Natural killer cell (primary cell): ENCODE measurements at regions not wholly inside any gene's neighbourhood (a gene's known extent, or its start where the extent isn't known, plus 50 kb on each side); places are given as distances from the start of the nearest gene placed in this dataset.

Experiments used
- ATAC-seq, 3 donors: fragments of 150-1000 bp in 2 of 3; fragments of 200-7000 bp in 1 of 3; cut with Tn5 transposase; 1 replicate in 1 of 3; 2 replicates in 2 of 3; pipeline ENCODE4 v1.10.0; 2021; ENCODE audit warnings: mild to moderate bottlenecking in 2 of 3, moderate library complexity in 2 of 3
- DNase-seq, 2 donors: peaks; one replicate each; pipeline versions ENCODE4 v3.0.0 to v3.0.0-alpha.2; 2013 to 2021; ENCODE audit warnings: mixed read lengths in 1 of 2
- H3K27ac ChIP-seq: one replicate; pipeline ENCODE4 v1.5.1; 2013; ENCODE audit warnings: mild to moderate bottlenecking, low read length
- H3K27me3 ChIP-seq: one replicate; pipeline ENCODE4 v1.6.1; 2013; ENCODE audit warnings: low read length; ENCODE audit not compliant: control insufficient read depth, insufficient read depth
- H3K36me3 ChIP-seq: one replicate; pipeline ENCODE4 v1.6.1; 2013; ENCODE audit warnings: low read length; ENCODE audit not compliant: control insufficient read depth, insufficient read depth
- H3K4me1 ChIP-seq: one replicate; pipeline ENCODE4 v1.6.1; 2013; ENCODE audit warnings: low read length; ENCODE audit not compliant: control insufficient read depth, insufficient read depth
- H3K4me3 ChIP-seq: one replicate; pipeline ENCODE4 v1.5.1; 2013; ENCODE audit warnings: low read length
- H3K9me3 ChIP-seq: one replicate; pipeline ENCODE4 v1.6.1; 2013; ENCODE audit warnings: low read length; ENCODE audit not compliant: control insufficient read depth, insufficient read depth
- H3K27ac Mint-ChIP-seq, 2 donors: one replicate each; pipeline ENCODE4 v1.8.0; 2022; ENCODE audit warnings: mild to moderate bottlenecking in 2 of 2, mixed read lengths in 2 of 2, moderate library complexity in 1 of 2
- H3K27me3 Mint-ChIP-seq, 2 donors: one replicate each; pipeline ENCODE4 v1.8.0; 2022; ENCODE audit warnings: low read depth in 2 of 2, mixed read lengths in 2 of 2
- H3K36me3 Mint-ChIP-seq: one replicate; pipeline ENCODE4 v1.8.0; 2022; ENCODE audit warnings: mixed read lengths
- H3K4me1 Mint-ChIP-seq, 2 donors: one replicate each; pipeline ENCODE4 v1.8.0; 2022; ENCODE audit warnings: mixed read lengths in 2 of 2
- H3K4me3 Mint-ChIP-seq: one replicate; pipeline ENCODE4 v1.8.0; 2022; ENCODE audit warnings: mild to moderate bottlenecking, moderate library complexity, mixed read lengths
- H3K9me3 Mint-ChIP-seq, 2 donors: one replicate each; pipeline ENCODE4 v1.8.0; 2022; ENCODE audit warnings: mixed read lengths in 2 of 2
- CTCF ChIP-seq: fragments of 200-600 bp; IDR thresholded peaks from one replicate; pipeline ENCODE4 v1.8.0; 2022; ENCODE audit warnings: antibody characterized with exemption
- WGBS: methylation state at CpG from one replicate; pipeline ENCODE4 v1.1.7; 2013; ENCODE audit warnings: missing lambda C conversion rate; ENCODE audit not compliant: insufficient coverage; 5-methylcytosine and 5-hydroxymethylcytosine counted together
- intact Hi-C: fragments of 100-400 bp; cut with micrococcal nuclease; formaldehyde crosslinking; loops from one replicate; pipeline ENCODE4 v1.14.2; 2022

DNA sequence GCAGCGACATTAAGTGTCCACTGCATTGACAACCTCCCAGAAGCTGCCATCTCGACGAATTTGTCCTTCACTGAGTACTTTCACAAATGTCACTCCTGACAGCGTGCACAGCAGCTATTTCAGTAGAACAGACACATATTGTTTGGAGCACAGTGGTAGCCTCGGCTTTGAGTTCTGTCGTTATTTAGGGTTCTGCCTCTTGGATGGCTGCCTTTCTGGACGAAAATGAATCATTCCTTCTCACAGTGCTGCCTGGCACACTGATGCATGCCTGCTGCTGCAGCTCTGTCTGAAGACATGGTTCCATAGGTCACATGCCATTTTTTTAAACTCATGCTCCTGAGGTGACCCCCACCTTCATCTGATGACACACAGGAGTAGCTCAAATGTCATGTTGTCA lies 477.0 kb downstream of the C6orf118 start:
- no peak for TF ChIP-seq CTCF
- no peaks in the 10 kb centered on the region for H3K27me3 Mint-ChIP-seq
- no peaks in the 10 kb centered on the region for H3K36me3 Mint-ChIP-seq
- no peak overlapping the region for H3K4me3 Mint-ChIP-seq
- Histone ChIP-seq H3K36me3 (no peaks in the 10 kb centered on the region), H3K9me3 (peaks cover 3% of the 10 kb centered on the region), H3K27me3 (no peaks in the 10 kb centered on the region), H3K4me1 (no peaks in the 10 kb centered on the region), H3K4me3 (no peak overlapping the region), H3K27ac (no peak overlapping the region)
- ATAC-seq, result no peak
- intact Hi-C loops, result no loop called here
- 75% methylated on average over 7 of the region's 7 CpGs for WGBS
- peaks cover 19 to 30% of the 10 kb centered on the region in 2 donors for H3K9me3 Mint-ChIP-seq
- no peak overlapping the region for H3K27ac Mint-ChIP-seq
- no peak for DNase-seq
- no peaks in the 10 kb centered on the region for H3K4me1 Mint-ChIP-seq

DNA sequence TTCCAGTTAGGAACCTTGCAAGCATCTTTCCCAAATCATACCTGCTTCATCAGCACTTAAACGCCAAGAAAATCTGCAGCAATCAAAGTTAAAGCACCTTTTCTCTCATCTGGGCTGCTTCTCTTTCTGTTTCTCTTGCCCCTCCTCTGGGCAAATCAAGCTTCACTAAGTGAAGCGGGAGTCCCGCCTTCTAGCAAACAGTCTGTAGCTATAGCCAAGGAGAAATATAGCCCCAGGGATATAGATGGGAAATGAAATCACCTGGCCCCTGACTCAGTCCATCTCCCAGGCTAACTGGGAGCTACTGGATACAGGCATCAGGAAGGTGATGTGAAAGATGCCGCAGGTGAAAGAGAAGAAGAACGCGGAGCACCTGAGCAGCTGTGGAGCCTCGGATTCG lies 481.9 kb downstream of the C6orf118 start:
- peaks cover 12 to 17% of the 10 kb centered on the region in 2 donors for H3K9me3 Mint-ChIP-seq
- H3K9me3 ChIP-seq, result peaks cover 4% of the 10 kb centered on the region
- no peak for TF ChIP-seq CTCF
- H3K36me3 Mint-ChIP-seq, result no peaks in the 10 kb centered on the region
- intact Hi-C loops, result no loop called here
- ATAC-seq (no peak), DNase-seq (no peak)
- no peaks in the 10 kb centered on the region for H3K27me3 ChIP-seq
- no peak overlapping the region for H3K4me3 ChIP-seq
- WGBS, result 86% methylated on average over 8 of the region's 8 CpGs
- no peak overlapping the region for H3K27ac ChIP-seq
- no peaks in the 10 kb centered on the region for H3K4me1 Mint-ChIP-seq
- H3K27ac Mint-ChIP-seq, result no peak overlapping the region
- no peaks in the 10 kb centered on the region for H3K27me3 Mint-ChIP-seq
- H3K4me3 Mint-ChIP-seq, result no peak overlapping the region
- H3K4me1 ChIP-seq, result no peaks in the 10 kb centered on the region
- no peaks in the 10 kb centered on the region for H3K36me3 ChIP-seq

- Histone ChIP-seq H3K36me3 (no peaks in the 10 kb centered on the region), H3K4me3 (no peak overlapping the region), H3K4me1 (no peaks in the 10 kb centered on the region), H3K27me3 (no peaks in the 10 kb centered on the region), H3K27ac (no peak overlapping the region), H3K9me3 (peaks cover 4% of the 10 kb centered on the region)
- intact Hi-C loops, result no loop called here
- WGBS, result 82% methylated on average over 11 of the region's 11 CpGs
- peaks cover 11 to 18% of the 10 kb centered on the region in 2 donors for H3K9me3 Mint-ChIP-seq
- no peak overlapping the region for H3K4me3 Mint-ChIP-seq
- ATAC-seq, result peak in 1 of 3 donors; percentile 3
- no peak for DNase-seq
- H3K27me3 Mint-ChIP-seq, result no peaks in the 10 kb centered on the region
- no peak for TF ChIP-seq CTCF
- no peaks in the 10 kb centered on the region for H3K4me1 Mint-ChIP-seq
- H3K27ac Mint-ChIP-seq, result no peak overlapping the region
- no peaks in the 10 kb centered on the region for H3K36me3 Mint-ChIP-seq
These were observed 482.5 kb downstream of the C6orf118 start for GRCh38 chr6:164826831-164827468.

DNA sequence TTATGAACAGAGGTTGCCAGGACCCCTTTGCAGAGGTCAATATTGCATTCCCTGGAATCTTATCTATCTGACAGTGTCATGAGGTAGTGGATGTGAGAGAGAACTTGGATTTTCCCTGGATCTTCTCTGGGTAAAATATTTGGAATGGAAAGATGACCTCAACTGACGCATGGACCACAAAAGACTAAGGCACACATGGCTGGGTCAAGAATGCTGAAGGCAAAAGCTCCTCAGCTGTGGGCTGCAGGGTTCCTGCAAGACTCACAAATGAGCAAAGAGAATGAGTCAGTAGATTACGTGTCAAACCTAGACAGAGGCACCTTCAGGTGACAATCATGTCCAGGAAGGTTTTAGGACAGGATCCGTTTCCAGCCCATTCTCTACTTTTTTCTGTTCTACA lies 484.0 kb downstream of the C6orf118 start:
- ATAC-seq, result no peak
- peaks cover 4% of the 10 kb centered on the region for H3K9me3 ChIP-seq
- Mint-ChIP-seq H3K27ac (no peak overlapping the region), H3K4me1 (no peaks in the 10 kb centered on the region), H3K27me3 (no peaks in the 10 kb centered on the region), H3K9me3 (peaks cover 13 to 26% of the 10 kb centered on the region in 2 donors), H3K36me3 (no peaks in the 10 kb centered on the region), H3K4me3 (no peak overlapping the region)
- no peaks in the 10 kb centered on the region for H3K27me3 ChIP-seq
- H3K4me3 ChIP-seq, result no peak overlapping the region
- H3K36me3 ChIP-seq, result no peaks in the 10 kb centered on the region
- WGBS, result 86% methylated on average over 2 of the region's 3 CpGs
- no peak for DNase-seq
- intact Hi-C loops, result no loop called here
- no peak for TF ChIP-seq CTCF
- H3K27ac ChIP-seq, result no peak overlapping the region
- no peaks in the 10 kb centered on the region for H3K4me1 ChIP-seq
